Cardiac muscle cell (in vitro differentiated cells and primary cell): ENCODE measurements at regions not wholly inside any gene's neighbourhood (a gene's known extent, or its start where the extent isn't known, plus 50 kb on each side); places are given as distances from the start of the nearest gene placed in this dataset.
"Not testable (repeated sequence)": the region's sequence is repeated elsewhere in the genome, so short reads cannot be mapped to it uniquely, and the experiment has no call there.

Experiments used
- DNase-seq, 2 donors: peaks; one replicate each; pipeline versions ENCODE4 v3.0.0 to v3.0.0-alpha.2; 2010 to 2017; ENCODE audit warnings: low read depth in 1 of 2, low spot score in 1 of 2
- H3K27ac ChIP-seq: fragments of 200-600 bp; sonication (generic); 2 replicates; pipeline ENCODE4 v1.5.1; 2016
- H3K27me3 ChIP-seq: fragments of 200-600 bp; sonication (generic); 2 replicates; pipeline ENCODE4 v1.6.0; 2016; ENCODE audit warnings: control low read depth
- H3K36me3 ChIP-seq: fragments of 200-600 bp; sonication (generic); 2 replicates; pipeline ENCODE4 v1.5.1; 2016; ENCODE audit warnings: control low read depth
- H3K4me1 ChIP-seq: fragments of 200-600 bp; sonication (generic); 2 replicates; pipeline ENCODE4 v1.8.1; 2017; ENCODE audit warnings: low read depth, mild to moderate bottlenecking, mixed run types
- H3K4me3 ChIP-seq: fragments of 200-600 bp; sonication (generic); 2 replicates; pipeline ENCODE4 v1.5.1; 2016; ENCODE audit warnings: mild to moderate bottlenecking
- H3K9me3 ChIP-seq: fragments of 200-600 bp; sonication (generic); 2 replicates; pipeline ENCODE4 v1.5.1; 2017; ENCODE audit warnings: low read depth, mild to moderate bottlenecking, control low read depth
- CTCF ChIP-seq: IDR thresholded peaks from 2 replicates; pipeline ENCODE4 v1.5.1; 2012; ENCODE audit warnings: low read depth, mild to moderate bottlenecking, low read length

- H3K4me1 ChIP-seq = no peaks in the 10 kb centered on the region
- H3K27me3 ChIP-seq = no peaks in the 10 kb centered on the region
- H3K4me3 ChIP-seq = no peak overlapping the region
- no peak for TF ChIP-seq CTCF
- no peaks in the 10 kb centered on the region for H3K36me3 ChIP-seq
- no peaks in the 10 kb centered on the region for H3K9me3 ChIP-seq
- no peak overlapping the region for H3K27ac ChIP-seq
- no peak for DNase-seq
These were observed 254.6 kb upstream of the NRP1 start for GRCh38 chr10:33588974-33589600.

DNA sequence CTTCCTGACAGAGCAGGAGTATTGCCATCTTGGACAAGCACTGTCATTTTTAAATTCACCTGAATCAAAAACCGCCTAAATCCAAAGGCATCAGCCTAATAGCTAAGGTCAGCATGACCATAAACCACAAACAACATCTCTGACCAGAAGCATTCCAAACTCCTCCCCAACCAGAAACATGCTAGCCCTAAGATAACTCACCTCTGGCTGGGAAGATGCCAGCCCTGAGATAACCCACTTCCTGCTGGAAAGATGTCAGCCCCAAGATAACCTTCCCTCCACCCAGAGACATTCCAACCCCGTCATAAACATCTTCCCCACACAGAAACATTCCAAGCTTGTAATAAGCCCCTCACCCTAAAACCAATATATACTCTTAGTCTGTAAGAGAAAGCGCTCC, 250.1 kb upstream of the NRP1 start:
- not testable (repeated sequence) for H3K4me3 ChIP-seq, H3K36me3 ChIP-seq, H3K27me3 ChIP-seq, H3K27ac ChIP-seq, H3K4me1 ChIP-seq, H3K9me3 ChIP-seq
- DNase-seq = peak in 1 of 2 donors; percentile 10

- no peak overlapping the region for H3K4me3 ChIP-seq
- DNase-seq = no peak
- no peaks in the 10 kb centered on the region for H3K27me3 ChIP-seq
- TF ChIP-seq CTCF = no peak
- H3K36me3 ChIP-seq = no peaks in the 10 kb centered on the region
- no peaks in the 10 kb centered on the region for H3K9me3 ChIP-seq
- no peaks in the 10 kb centered on the region for H3K4me1 ChIP-seq
- no peak overlapping the region for H3K27ac ChIP-seq
These were observed 245.5 kb upstream of the NRP1 start for GRCh38 chr10:33579996-33580395.

- no peaks in the 10 kb centered on the region for H3K36me3 ChIP-seq
- H3K4me1 ChIP-seq = no peaks in the 10 kb centered on the region
- no peak for DNase-seq
- H3K27ac ChIP-seq = no peak overlapping the region
- H3K9me3 ChIP-seq = no peaks in the 10 kb centered on the region
- no peak for TF ChIP-seq CTCF
- H3K27me3 ChIP-seq = no peaks in the 10 kb centered on the region
- H3K4me3 ChIP-seq = no peak overlapping the region
These were observed 239.1 kb upstream of the NRP1 start for GRCh38 chr10:33573606-33574005.

GRCh38 chr10:33571616-33572015, 237.1 kb upstream of the NRP1 start:
- H3K27ac ChIP-seq = no peak overlapping the region
- TF ChIP-seq CTCF = no peak
- H3K36me3 ChIP-seq = no peaks in the 10 kb centered on the region
- H3K4me1 ChIP-seq = no peaks in the 10 kb centered on the region
- no peak overlapping the region for H3K4me3 ChIP-seq
- no peaks in the 10 kb centered on the region for H3K9me3 ChIP-seq
- H3K27me3 ChIP-seq = no peaks in the 10 kb centered on the region
- DNase-seq = no peak

DNA sequence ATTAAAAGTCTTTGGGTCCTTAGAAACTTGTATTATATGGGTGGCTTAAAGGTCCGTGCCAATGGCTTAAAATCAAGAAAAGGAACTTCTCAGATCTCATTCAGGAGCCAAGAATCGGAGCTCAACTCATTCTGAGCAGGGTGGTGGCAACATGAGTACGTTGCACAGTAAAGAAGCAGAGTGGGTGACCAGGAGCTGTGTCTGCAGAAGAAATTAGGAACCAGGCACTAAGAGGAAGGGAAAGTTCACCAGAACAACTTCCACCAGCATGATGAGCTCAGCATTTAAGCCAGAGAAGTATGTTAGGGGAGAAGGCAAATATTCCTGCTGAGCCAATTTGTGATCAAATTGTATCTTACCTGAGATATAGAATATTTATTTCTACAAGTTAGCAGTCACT, 236.0 kb upstream of the NRP1 start:
- no peak overlapping the region for H3K27ac ChIP-seq
- no peaks in the 10 kb centered on the region for H3K36me3 ChIP-seq
- TF ChIP-seq CTCF = no peak
- peaks cover 10% of the 10 kb centered on the region for H3K4me1 ChIP-seq
- no peak overlapping the region for H3K4me3 ChIP-seq
- no peaks in the 10 kb centered on the region for H3K27me3 ChIP-seq
- DNase-seq = no peak
- no peaks in the 10 kb centered on the region for H3K9me3 ChIP-seq
